ENCODE measurements at regions not wholly inside any gene's neighbourhood (a gene's known extent, or its start where the extent isn't known, plus 50 kb on each side); places are given as distances from the start of the nearest gene placed in this dataset.

DNA sequence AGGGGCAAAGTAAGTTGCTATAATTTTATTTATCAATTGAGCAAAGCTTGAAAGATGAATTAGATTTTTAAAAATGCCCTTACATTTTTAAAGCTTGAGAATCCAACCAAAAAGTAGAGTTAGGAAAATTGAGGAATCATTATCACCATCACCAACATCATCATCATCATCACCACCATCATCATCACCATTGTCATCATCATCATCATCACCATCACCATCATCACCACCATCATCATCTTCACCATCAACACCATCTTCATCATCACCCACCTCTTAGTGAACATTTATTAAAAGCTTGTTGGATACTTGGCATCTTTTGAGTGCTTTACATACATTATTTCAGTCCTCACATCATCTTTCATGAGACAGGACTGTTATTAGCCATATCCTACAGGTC is 504.4 kb upstream of the TNP1 start:
- Histone ChIP-seq H4K20me1 (replicated peaks; ENCODE audit: insufficient read depth) (no peaks in the 10 kb centered on the region), H3K4me2 (no peak overlapping the region), H3K9me2 (ENCODE audit: insufficient read depth) (peaks cover 3% of the 10 kb centered on the region), H2AFZ (no peak overlapping the region), H3K4me3 (no peak overlapping the region), H3K27me3 (ENCODE audit: insufficient read depth) (no peaks in the 10 kb centered on the region), H3K36me3 (ENCODE audit: insufficient read depth) (no peaks in the 10 kb centered on the region), H3F3A (replicated peaks; ENCODE audit: low read depth) (no peaks in the 10 kb centered on the region), H3K27ac (ENCODE audit: low read depth) (no peak overlapping the region), H3K79me2 (replicated peaks; ENCODE audit: insufficient read depth) (no peaks in the 10 kb centered on the region), H3K4me1 (ENCODE audit: insufficient read depth) (no peaks in the 10 kb centered on the region)
- TF ChIP-seq JUNB (IDR thresholded peaks at IDR 0.05; ENCODE audit: unreplicated experiment): no peak
- TF ChIP-seq ZNF114 (CRISPR knock-in tag; IDR thresholded peaks at IDR 0.05): no peak
- TF ChIP-seq, protein P1, sequence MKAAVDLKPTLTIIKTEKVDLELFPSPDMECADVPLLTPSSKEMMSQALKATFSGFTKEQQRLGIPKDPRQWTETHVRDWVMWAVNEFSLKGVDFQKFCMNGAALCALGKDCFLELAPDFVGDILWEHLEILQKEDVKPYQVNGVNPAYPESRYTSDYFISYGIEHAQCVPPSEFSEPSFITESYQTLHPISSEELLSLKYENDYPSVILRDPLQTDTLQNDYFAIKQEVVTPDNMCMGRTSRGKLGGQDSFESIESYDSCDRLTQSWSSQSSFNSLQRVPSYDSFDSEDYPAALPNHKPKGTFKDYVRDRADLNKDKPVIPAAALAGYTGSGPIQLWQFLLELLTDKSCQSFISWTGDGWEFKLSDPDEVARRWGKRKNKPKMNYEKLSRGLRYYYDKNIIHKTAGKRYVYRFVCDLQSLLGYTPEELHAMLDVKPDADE (IDR thresholded peaks at IDR 0.05): no peak
- no peak for TF ChIP-seq STAT1 (IDR thresholded peaks at IDR 0.05; ENCODE audit: unreplicated experiment)
- TF ChIP-seq CREB1 (CRISPR knock-in tag; IDR thresholded peaks at IDR 0.05; ENCODE audit: low read depth): no peak
- TF ChIP-seq EZH2phosphoT487 (IDR thresholded peaks at IDR 0.05; ENCODE audit: unreplicated experiment): no peak
- TF ChIP-seq, protein P2, sequence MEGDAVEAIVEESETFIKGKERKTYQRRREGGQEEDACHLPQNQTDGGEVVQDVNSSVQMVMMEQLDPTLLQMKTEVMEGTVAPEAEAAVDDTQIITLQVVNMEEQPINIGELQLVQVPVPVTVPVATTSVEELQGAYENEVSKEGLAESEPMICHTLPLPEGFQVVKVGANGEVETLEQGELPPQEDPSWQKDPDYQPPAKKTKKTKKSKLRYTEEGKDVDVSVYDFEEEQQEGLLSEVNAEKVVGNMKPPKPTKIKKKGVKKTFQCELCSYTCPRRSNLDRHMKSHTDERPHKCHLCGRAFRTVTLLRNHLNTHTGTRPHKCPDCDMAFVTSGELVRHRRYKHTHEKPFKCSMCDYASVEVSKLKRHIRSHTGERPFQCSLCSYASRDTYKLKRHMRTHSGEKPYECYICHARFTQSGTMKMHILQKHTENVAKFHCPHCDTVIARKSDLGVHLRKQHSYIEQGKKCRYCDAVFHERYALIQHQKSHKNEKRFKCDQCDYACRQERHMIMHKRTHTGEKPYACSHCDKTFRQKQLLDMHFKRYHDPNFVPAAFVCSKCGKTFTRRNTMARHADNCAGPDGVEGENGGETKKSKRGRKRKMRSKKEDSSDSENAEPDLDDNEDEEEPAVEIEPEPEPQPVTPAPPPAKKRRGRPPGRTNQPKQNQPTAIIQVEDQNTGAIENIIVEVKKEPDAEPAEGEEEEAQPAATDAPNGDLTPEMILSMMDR (conservative IDR thresholded peaks at IDR 0.05; ENCODE audit: low read depth in 2 of 2): no peak
- TF ChIP-seq POLR2AphosphoS5 (IDR thresholded peaks at IDR 0.05; ENCODE audit: low read depth): no peak
- no peak for TF ChIP-seq ZNF331 (CRISPR knock-in tag; IDR thresholded peaks at IDR 0.05; ENCODE audit: low read depth)
- TF ChIP-seq, protein P3, sequence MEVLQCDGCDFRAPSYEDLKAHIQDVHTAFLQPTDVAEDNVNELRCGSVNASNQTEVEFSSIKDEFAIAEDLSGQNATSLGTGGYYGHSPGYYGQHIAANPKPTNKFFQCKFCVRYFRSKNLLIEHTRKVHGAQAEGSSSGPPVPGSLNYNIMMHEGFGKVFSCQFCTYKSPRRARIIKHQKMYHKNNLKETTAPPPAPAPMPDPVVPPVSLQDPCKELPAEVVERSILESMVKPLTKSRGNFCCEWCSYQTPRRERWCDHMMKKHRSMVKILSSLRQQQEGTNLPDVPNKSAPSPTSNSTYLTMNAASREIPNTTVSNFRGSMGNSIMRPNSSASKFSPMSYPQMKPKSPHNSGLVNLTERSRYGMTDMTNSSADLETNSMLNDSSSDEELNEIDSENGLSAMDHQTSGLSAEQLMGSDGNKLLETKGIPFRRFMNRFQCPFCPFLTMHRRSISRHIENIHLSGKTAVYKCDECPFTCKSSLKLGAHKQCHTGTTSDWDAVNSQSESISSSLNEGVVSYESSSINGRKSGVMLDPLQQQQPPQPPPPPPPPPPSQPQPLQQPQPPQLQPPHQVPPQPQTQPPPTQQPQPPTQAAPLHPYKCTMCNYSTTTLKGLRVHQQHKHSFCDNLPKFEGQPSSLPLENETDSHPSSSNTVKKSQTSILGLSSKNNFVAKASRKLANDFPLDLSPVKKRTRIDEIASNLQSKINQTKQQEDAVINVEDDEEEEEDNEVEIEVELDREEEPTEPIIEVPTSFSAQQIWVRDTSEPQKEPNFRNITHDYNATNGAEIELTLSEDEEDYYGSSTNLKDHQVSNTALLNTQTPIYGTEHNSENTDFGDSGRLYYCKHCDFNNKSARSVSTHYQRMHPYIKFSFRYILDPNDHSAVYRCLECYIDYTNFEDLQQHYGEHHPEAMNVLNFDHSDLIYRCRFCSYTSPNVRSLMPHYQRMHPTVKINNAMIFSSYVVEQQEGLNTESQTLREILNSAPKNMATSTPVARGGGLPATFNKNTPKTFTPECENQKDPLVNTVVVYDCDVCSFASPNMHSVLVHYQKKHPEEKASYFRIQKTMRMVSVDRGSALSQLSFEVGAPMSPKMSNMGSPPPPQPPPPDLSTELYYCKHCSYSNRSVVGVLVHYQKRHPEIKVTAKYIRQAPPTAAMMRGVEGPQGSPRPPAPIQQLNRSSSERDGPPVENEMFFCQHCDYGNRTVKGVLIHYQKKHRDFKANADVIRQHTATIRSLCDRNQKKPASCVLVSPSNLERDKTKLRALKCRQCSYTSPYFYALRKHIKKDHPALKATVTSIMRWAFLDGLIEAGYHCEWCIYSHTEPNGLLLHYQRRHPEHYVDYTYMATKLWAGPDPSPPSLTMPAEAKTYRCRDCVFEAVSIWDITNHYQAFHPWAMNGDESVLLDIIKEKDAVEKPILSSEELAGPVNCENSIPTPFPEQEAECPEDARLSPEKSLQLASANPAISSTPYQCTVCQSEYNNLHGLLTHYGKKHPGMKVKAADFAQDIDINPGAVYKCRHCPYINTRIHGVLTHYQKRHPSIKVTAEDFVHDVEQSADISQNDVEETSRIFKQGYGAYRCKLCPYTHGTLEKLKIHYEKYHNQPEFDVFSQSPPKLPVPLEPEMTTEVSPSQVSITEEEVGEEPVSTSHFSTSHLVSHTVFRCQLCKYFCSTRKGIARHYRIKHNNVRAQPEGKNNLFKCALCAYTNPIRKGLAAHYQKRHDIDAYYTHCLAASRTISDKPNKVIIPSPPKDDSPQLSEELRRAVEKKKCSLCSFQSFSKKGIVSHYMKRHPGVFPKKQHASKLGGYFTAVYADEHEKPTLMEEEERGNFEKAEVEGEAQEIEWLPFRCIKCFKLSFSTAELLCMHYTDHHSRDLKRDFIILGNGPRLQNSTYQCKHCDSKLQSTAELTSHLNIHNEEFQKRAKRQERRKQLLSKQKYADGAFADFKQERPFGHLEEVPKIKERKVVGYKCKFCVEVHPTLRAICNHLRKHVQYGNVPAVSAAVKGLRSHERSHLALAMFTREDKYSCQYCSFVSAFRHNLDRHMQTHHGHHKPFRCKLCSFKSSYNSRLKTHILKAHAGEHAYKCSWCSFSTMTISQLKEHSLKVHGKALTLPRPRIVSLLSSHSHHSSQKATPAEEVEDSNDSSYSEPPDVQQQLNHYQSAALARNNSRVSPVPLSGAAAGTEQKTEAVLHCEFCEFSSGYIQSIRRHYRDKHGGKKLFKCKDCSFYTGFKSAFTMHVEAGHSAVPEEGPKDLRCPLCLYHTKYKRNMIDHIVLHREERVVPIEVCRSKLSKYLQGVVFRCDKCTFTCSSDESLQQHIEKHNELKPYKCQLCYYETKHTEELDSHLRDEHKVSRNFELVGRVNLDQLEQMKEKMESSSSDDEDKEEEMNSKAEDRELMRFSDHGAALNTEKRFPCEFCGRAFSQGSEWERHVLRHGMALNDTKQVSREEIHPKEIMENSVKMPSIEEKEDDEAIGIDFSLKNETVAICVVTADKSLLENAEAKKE (CRISPR knock-in tag; IDR thresholded peaks at IDR 0.05): no peak
- TF ChIP-seq, protein P4, sequence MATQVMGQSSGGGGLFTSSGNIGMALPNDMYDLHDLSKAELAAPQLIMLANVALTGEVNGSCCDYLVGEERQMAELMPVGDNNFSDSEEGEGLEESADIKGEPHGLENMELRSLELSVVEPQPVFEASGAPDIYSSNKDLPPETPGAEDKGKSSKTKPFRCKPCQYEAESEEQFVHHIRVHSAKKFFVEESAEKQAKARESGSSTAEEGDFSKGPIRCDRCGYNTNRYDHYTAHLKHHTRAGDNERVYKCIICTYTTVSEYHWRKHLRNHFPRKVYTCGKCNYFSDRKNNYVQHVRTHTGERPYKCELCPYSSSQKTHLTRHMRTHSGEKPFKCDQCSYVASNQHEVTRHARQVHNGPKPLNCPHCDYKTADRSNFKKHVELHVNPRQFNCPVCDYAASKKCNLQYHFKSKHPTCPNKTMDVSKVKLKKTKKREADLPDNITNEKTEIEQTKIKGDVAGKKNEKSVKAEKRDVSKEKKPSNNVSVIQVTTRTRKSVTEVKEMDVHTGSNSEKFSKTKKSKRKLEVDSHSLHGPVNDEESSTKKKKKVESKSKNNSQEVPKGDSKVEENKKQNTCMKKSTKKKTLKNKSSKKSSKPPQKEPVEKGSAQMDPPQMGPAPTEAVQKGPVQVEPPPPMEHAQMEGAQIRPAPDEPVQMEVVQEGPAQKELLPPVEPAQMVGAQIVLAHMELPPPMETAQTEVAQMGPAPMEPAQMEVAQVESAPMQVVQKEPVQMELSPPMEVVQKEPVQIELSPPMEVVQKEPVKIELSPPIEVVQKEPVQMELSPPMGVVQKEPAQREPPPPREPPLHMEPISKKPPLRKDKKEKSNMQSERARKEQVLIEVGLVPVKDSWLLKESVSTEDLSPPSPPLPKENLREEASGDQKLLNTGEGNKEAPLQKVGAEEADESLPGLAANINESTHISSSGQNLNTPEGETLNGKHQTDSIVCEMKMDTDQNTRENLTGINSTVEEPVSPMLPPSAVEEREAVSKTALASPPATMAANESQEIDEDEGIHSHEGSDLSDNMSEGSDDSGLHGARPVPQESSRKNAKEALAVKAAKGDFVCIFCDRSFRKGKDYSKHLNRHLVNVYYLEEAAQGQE (IDR thresholded peaks at IDR 0.05; ENCODE audit: unreplicated experiment): no peak
- no peak for TF ChIP-seq NANOG (IDR thresholded peaks at IDR 0.05; ENCODE audit: borderline replicate concordance)
- TF ChIP-seq EZH2 (IDR thresholded peaks at IDR 0.05; ENCODE audit: low read depth, unreplicated experiment): no peak
- DNase-seq (ENCODE audit: low spot score) (no peak), ATAC-seq (no peak)
- Mint-ChIP-seq H3K4me3 (no peak overlapping the region), H3K9me3 (no peaks in the 10 kb centered on the region; the same call in 2 of the 3 replicates), H3K27me3 (ENCODE audit: insufficient read depth, low read depth, poor library complexity) (peaks cover 15% of the 10 kb centered on the region), H3K27ac (no peak overlapping the region), H3K36me3 (ENCODE audit: low read depth) (no peaks in the 10 kb centered on the region), H3K4me1 (no peaks in the 10 kb centered on the region)
